ENCODE measurements at regions not wholly inside any gene's neighbourhood (a gene's known extent, or its start where the extent isn't known, plus 50 kb on each side); places are given as distances from the start of the nearest gene placed in this dataset.

DNA sequence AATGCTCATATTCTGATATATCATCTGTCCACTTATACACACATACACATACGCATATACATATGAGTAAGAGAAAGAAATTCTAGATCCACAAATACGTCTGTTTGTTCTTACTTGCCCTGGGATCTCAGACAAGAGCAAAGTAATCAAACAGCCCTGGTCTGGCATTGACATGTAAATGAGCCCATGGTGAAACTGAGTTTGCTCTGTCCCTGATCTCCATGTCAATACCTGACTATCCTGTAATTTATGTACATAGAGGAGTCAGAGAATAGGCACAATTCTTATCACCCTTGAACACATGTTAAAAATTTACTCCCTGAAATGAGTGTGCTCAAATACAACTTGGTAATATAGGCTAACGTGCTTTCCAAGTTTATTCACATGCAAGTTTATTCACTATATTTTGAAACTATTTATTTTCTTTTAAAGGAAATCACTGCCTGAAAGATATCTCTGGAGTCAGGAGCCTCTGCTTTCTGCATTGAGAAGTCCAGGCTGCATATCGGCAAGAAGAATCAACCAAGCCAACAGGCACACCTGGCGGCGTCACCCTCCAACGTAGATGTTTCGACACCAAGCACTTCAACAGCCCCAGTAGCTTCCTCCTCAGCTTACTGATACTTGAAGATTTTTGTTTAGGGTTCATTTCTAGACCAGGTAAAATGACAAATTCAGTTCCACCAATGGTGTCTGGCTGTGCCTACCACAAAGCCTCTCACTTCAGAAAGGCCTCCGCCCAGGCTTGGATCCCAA lies 100.6 kb downstream of the CMPK2 start:
- Histone ChIP-seq H3K9me3 (ENCODE audit: control insufficient read depth in 1 of 2, insufficient read depth in 1 of 2, low read depth in 1 of 2, low read length in 2 of 2) (no peaks in the 10 kb centered on the region), H3K4me2 (ENCODE audit: low read length) (no peak overlapping the region), H3K27ac (ENCODE audit: low read depth, low read length) (no peak overlapping the region), H3K36me3 (ENCODE audit: control insufficient read depth in 1 of 2, insufficient read depth in 2 of 2, low read length in 2 of 2) (no peaks in the 10 kb centered on the region), H4K20me1 (ENCODE audit: insufficient read depth) (no peaks in the 10 kb centered on the region), H3K9me2 (ENCODE audit: insufficient read depth) (no peaks in the 10 kb centered on the region), H2AFZ (ENCODE audit: low read depth, low read length, poor library complexity, severe bottlenecking) (no peak overlapping the region), H3K79me2 (ENCODE audit: insufficient read depth, low read length) (no peaks in the 10 kb centered on the region), H3K4me3 (replicated peaks in 1 of 2; ENCODE audit: low read depth in 1 of 2, low read length in 2 of 2) (no peak overlapping the region), H3K9ac (ENCODE audit: low read length) (no peak overlapping the region), H3K4me1 (ENCODE audit: control insufficient read depth in 1 of 2, insufficient read depth in 2 of 2, low read length in 2 of 2) (no peaks in the 10 kb centered on the region), H3K27me3 (ENCODE audit: insufficient read depth, low read length) (no peaks in the 10 kb centered on the region)
- POLR2A ChIA-PET: no interaction called here
- no TSS peak for BruUV-seq (replicated peaks)
- CTCF ChIA-PET: no interaction called here
- intact Hi-C loops (cut with micrococcal nuclease): no loop called here
- TF ChIP-seq POLR2AphosphoS5 (IDR thresholded peaks at IDR 0.05; ENCODE audit: low read depth, low read length) (no peak), SP1 (IDR thresholded peaks at IDR 0.05; ENCODE audit: low read depth) (no peak), EZH2 (IDR thresholded peaks at IDR 0.05) (no peak), FOSL1 (IDR thresholded peaks at IDR 0.05; ENCODE audit: low read depth) (no peak), YY1 (IDR thresholded peaks at IDR 0.05; ENCODE audit: extremely low read depth, insufficient replicate concordance, low read depth, low read length) (no peak), TCF7L2 (IDR thresholded peaks at IDR 0.05; ENCODE audit: borderline replicate concordance, extremely low read depth, insufficient read depth, insufficient read length) (no peak), ZFX (IDR thresholded peaks at IDR 0.05) (no peak), CEBPB (IDR thresholded peaks at IDR 0.05; ENCODE audit: low read depth) (no peak), EGR1 (IDR thresholded peaks at IDR 0.05; ENCODE audit: low read depth) (no peak)
- TF ChIP-seq, protein P1, sequence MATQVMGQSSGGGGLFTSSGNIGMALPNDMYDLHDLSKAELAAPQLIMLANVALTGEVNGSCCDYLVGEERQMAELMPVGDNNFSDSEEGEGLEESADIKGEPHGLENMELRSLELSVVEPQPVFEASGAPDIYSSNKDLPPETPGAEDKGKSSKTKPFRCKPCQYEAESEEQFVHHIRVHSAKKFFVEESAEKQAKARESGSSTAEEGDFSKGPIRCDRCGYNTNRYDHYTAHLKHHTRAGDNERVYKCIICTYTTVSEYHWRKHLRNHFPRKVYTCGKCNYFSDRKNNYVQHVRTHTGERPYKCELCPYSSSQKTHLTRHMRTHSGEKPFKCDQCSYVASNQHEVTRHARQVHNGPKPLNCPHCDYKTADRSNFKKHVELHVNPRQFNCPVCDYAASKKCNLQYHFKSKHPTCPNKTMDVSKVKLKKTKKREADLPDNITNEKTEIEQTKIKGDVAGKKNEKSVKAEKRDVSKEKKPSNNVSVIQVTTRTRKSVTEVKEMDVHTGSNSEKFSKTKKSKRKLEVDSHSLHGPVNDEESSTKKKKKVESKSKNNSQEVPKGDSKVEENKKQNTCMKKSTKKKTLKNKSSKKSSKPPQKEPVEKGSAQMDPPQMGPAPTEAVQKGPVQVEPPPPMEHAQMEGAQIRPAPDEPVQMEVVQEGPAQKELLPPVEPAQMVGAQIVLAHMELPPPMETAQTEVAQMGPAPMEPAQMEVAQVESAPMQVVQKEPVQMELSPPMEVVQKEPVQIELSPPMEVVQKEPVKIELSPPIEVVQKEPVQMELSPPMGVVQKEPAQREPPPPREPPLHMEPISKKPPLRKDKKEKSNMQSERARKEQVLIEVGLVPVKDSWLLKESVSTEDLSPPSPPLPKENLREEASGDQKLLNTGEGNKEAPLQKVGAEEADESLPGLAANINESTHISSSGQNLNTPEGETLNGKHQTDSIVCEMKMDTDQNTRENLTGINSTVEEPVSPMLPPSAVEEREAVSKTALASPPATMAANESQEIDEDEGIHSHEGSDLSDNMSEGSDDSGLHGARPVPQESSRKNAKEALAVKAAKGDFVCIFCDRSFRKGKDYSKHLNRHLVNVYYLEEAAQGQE (IDR thresholded peaks at IDR 0.05; ENCODE audit: low read depth): no peak
- TF ChIP-seq, protein P2, sequence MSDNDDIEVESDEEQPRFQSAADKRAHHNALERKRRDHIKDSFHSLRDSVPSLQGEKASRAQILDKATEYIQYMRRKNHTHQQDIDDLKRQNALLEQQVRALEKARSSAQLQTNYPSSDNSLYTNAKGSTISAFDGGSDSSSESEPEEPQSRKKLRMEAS (IDR thresholded peaks at IDR 0.05): no peak
- no peak for ATAC-seq
- no peak for DNase-seq (ENCODE audit: low read depth, low spot score)
- RAD21 ChIA-PET (ENCODE audit: low non-redundant PET in 1 of 2, low total read pairs in 2 of 2, uncharacterized antibody in 2 of 2, unreplicated experiment in 2 of 2): no interaction called here

Measured in HCT116 (cell line).